Brain microvascular endothelial cell (primary cell): ENCODE measurements at regions not wholly inside any gene's neighbourhood (a gene's known extent, or its start where the extent isn't known, plus 50 kb on each side); places are given as distances from the start of the nearest gene placed in this dataset.

ENCODE experiments used
- DNase-seq: peaks from one replicate; pipeline ENCODE4 v3.0.0-alpha.2; 2020
- H3K27ac ChIP-seq: fragments of 250-450 bp; sonication (Bioruptor Pico); 2 replicates; pipeline ENCODE4 v1.5.1; 2020; ENCODE audit warnings: mild to moderate bottlenecking, moderate library complexity
- H3K27me3 ChIP-seq: fragments of 250-450 bp; sonication (Bioruptor Pico); replicated peaks from 2 replicates; pipeline ENCODE4 v1.5.1; 2020; ENCODE audit warnings: mild to moderate bottlenecking
- H3K36me3 ChIP-seq: fragments of 250-450 bp; sonication (Bioruptor Pico); replicated peaks from 2 replicates; pipeline ENCODE4 v1.5.1; 2020; ENCODE audit warnings: mild to moderate bottlenecking
- H3K4me3 ChIP-seq: 2 replicates; pipeline ENCODE4 v1.5.1; 2011; ENCODE audit warnings: low read depth, mild to moderate bottlenecking, control low read depth, low read length, moderate library complexity
- in situ Hi-C: cut with HindIII; loops from 2 replicates; pipeline ENCODE4 v1.10.0; 2017; ENCODE audit warnings: low sequenced_read_pairs, low pct_ligation_motif_present
- TF ChIP-seq, protein P1 (sequence below): IDR thresholded peaks from 2 replicates; pipeline ENCODE4 v1.5.1; 2011; ENCODE audit warnings: low read depth, mild to moderate bottlenecking, moderate library complexity, low read length, control low read depth, inconsistent platforms; ENCODE audit errors: missing control alignments

DNA sequence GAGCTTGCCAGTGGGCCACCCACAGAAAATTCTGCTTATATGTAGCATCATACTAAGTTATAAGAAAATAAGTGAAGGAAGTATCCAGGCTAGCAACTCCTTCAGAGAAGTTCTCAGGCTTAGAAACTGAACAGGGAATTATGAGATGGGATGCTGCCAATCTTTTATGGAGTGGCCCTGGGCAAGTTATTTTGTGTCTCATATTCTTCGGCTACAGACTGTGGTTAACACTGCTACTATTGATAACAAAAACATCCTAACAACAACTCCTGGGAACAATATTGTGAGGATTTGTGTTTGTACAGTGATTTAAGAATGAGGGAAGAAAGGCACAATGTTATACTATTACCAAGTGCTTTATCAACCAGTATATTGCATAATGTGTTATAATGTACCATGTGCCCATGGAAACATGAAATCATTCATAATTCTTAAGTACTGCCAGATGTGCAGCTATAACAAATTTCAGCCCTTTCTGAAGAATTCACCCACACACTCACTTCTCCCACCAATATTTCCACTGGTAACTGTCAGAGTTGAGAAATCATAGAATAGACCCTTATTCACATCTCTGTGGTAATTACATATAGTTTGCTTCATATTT is 113.3 kb upstream of the SOX5 start:
- in situ Hi-C loops, result no loop called here
- no peaks in the 10 kb centered on the region for H3K27me3 ChIP-seq
- no peaks in the 10 kb centered on the region for H3K36me3 ChIP-seq
- no peak overlapping the region for H3K27ac ChIP-seq
- peak; percentile 41 for DNase-seq
- TF ChIP-seq, protein P1, sequence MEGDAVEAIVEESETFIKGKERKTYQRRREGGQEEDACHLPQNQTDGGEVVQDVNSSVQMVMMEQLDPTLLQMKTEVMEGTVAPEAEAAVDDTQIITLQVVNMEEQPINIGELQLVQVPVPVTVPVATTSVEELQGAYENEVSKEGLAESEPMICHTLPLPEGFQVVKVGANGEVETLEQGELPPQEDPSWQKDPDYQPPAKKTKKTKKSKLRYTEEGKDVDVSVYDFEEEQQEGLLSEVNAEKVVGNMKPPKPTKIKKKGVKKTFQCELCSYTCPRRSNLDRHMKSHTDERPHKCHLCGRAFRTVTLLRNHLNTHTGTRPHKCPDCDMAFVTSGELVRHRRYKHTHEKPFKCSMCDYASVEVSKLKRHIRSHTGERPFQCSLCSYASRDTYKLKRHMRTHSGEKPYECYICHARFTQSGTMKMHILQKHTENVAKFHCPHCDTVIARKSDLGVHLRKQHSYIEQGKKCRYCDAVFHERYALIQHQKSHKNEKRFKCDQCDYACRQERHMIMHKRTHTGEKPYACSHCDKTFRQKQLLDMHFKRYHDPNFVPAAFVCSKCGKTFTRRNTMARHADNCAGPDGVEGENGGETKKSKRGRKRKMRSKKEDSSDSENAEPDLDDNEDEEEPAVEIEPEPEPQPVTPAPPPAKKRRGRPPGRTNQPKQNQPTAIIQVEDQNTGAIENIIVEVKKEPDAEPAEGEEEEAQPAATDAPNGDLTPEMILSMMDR, result no peak
- H3K4me3 ChIP-seq, result no peak overlapping the region

DNA sequence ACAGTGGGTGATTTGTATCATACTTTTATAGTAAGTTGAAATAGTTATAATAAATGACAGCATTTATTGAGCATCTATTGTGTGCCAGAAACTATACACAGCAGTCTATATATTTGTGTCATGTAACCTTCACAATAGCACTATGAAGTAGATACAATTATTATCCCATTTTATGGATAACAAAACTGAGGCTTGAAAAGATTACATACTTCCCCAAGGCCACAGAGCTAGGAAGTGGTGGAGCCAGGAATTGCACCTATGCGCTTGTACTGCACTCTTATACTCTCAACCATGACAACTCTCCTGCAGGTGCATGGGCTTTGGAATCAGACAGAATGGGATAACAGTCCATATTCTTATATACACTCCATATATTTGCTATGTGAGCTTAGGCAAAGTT is 110.6 kb upstream of the SOX5 start:
- in situ Hi-C loops, result no loop called here
- DNase-seq, result no peak
- Histone ChIP-seq H3K27me3 (no peaks in the 10 kb centered on the region), H3K27ac (no peak overlapping the region), H3K4me3 (no peak overlapping the region), H3K36me3 (no peaks in the 10 kb centered on the region)
- TF ChIP-seq, protein P1, result no peak

DNA sequence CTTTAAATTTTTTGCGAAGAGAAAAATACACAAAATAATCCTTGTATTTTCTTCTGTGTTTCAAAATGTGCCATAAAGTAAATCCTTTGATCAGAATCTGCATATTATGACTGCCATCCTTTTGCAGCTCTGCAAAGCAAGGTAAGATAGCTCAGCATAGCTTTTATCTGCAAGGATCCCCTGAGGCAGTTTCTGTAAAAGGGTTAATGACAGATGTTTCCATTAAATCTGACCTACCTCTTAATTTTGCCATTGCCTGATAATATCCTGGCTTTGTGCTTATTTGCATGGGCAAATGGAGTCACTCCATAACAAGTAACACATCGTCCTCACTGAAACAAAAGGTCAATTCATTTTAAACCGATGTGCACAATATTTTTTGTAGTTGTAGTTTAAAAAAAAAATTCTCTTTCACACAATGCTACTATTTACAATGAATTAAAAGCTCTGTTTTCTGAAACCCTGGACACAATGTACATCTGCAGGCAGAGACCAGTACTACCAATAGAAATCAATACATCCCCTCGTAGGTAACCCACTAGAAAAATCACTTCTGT is 108.5 kb upstream of the SOX5 start:
- in situ Hi-C loops, result no loop called here
- DNase-seq, result no peak
- TF ChIP-seq, protein P1, result no peak

DNA sequence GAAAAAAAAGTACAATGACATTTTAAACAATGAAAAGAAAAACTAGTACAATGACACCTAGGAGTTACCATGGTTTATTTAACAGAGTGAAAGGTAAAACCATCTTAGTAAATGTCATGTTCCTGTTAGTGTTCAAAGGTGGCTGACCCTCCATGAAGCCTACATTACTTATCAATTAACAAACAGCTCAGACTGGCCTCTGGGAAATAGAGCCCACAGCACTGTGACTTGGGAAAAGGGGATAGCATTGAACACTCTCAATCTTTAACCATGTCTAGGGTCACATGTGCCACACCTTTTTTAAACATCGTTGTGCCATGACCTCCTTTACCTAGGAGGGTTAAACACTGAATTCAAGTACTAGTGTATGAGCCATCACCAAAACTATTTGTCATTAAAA is 106.3 kb upstream of the SOX5 start:
- no peak overlapping the region for H3K27ac ChIP-seq
- TF ChIP-seq, protein P1, result no peak
- in situ Hi-C loops, result no loop called here
- no peaks in the 10 kb centered on the region for H3K27me3 ChIP-seq
- no peaks in the 10 kb centered on the region for H3K36me3 ChIP-seq
- no peak for DNase-seq
- no peak overlapping the region for H3K4me3 ChIP-seq

More for the DNA sequence above, 108.5 kb upstream of the SOX5 start:
- Histone ChIP-seq H3K4me3 (no peak overlapping the region), H3K36me3 (no peaks in the 10 kb centered on the region), H3K27me3 (no peaks in the 10 kb centered on the region), H3K27ac (no peak overlapping the region)

DNA sequence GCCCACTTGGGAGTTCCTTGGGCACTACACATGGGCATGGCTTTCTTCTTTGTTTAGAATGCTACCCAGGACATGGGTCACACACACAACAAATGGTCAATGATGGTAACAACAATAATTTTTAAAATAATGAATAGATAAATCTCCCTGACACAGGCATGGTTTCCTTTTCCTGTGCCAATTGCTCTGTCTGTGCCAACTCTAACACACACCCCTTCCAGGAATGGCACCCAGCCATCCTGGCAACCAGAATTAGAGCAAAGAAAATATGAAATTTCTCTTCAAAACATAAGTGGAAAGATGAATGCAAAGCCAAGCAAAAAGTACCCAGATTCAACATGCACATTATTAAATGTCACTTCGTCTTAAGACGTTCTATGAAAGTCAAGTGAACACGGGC is 104.9 kb upstream of the SOX5 start:
- DNase-seq, result no peak
- H3K4me3 ChIP-seq, result no peak overlapping the region
- in situ Hi-C loops, result no loop called here
- TF ChIP-seq, protein P1, result no peak
- no peaks in the 10 kb centered on the region for H3K27me3 ChIP-seq
- no peaks in the 10 kb centered on the region for H3K36me3 ChIP-seq
- no peak overlapping the region for H3K27ac ChIP-seq

DNA sequence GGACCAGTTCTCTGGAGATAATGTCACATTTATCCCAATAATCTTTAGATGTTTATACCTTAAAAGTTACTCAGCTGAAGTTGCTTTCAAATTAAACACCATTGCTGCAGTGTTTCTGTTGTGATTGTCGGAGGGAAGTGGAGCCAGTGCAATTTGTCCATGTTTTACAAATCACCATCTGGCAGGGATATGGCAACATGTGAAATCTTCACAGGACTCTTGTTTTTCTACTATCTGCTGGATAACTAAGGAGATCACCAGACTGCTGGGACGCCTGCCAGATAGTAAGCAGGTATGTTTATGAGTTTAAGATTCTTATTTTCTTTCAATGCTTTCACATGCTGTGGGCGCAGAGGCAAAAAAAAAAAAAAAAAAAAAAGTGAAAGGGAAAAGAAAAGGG is 100.3 kb upstream of the SOX5 start:
- Histone ChIP-seq H3K36me3 (no peaks in the 10 kb centered on the region), H3K27me3 (no peaks in the 10 kb centered on the region), H3K4me3 (no peak overlapping the region), H3K27ac (no peak overlapping the region)
- TF ChIP-seq, protein P1, result no peak
- in situ Hi-C loops, result no loop called here
- DNase-seq, result no peak
